Body of pancreas (tissue), 4 donors: ENCODE measurements at regions not wholly inside any gene's neighbourhood (a gene's known extent, or its start where the extent isn't known, plus 50 kb on each side); places are given as distances from the start of the nearest gene placed in this dataset.

ENCODE experiments used
- ATAC-seq: fragments of 150-250 bp; one replicate; pipeline ENCODE4 v1.9.1; 2016
- DNase-seq, 4 donors: peaks; one replicate each; pipeline ENCODE4 v3.0.0-alpha.2; 2019
- H3K27ac ChIP-seq, 4 donors: fragments of 200-600 bp; sonication (generic); 1 replicate in 3 of 4; 2 replicates in 1 of 4; pipeline versions ENCODE4 v1.5.1 to v1.6.1; 2016 to 2019; ENCODE audit warnings: mild to moderate bottlenecking in 1 of 4, mixed read lengths in 1 of 4, moderate library complexity in 1 of 4
- H3K27me3 ChIP-seq, 2 donors: fragments of 200-600 bp; sonication (generic); one replicate each; pipeline ENCODE4 v1.6.0; 2016; ENCODE audit warnings: mild to moderate bottlenecking in 1 of 2
- H3K36me3 ChIP-seq, 2 donors: fragments of 200-600 bp; sonication (generic); replicated peaks in 1 of 2; 2 replicates each; pipeline ENCODE4 v1.5.1; 2016; ENCODE audit warnings: low read depth in 2 of 2; ENCODE audit not compliant: insufficient read depth in 1 of 2
- H3K4me1 ChIP-seq: fragments of 200-600 bp; sonication (generic); one replicate; pipeline ENCODE4 v1.6.0; 2016
- H3K4me3 ChIP-seq, 2 donors: fragments of 200-600 bp; sonication (generic); 1 replicate in 1 of 2; 2 replicates in 1 of 2; pipeline ENCODE4 v1.5.1; 2016 to 2019
- H3K9me3 ChIP-seq, 3 donors: fragments of 200-600 bp; sonication (generic); 1 replicate in 2 of 3; 2 replicates in 1 of 3; pipeline ENCODE4 v1.5.1; 2016
- POLR2A ChIP-seq, 3 donors: fragments of 450-650 bp; IDR thresholded peaks; one replicate each; pipeline ENCODE4 v1.6.1; 2016; ENCODE audit warnings: antibody characterized with exemption in 3 of 3, mild to moderate bottlenecking in 2 of 3
- WGBS, 2 donors: methylation state at CpG; one replicate each; pipeline ENCODE4 v1.1.5; 2017; 5-methylcytosine and 5-hydroxymethylcytosine counted together
- intact Hi-C: fragments of 100-400 bp; cut with DNase I; formaldehyde crosslinking; loops from one replicate; pipeline ENCODE4 v1.15.1; 2023
- TF ChIP-seq, protein P1 (sequence below), 7 experiments: fragments of 450-650 bp in 4 of 7; fragments of 200-600 bp in 3 of 7; sonication (generic) in 3 of 7; IDR thresholded peaks; one replicate each; pipeline ENCODE4 v1.5.1; 2016 to 2019; ENCODE audit warnings: antibody characterized with exemption in 7 of 7

DNA sequence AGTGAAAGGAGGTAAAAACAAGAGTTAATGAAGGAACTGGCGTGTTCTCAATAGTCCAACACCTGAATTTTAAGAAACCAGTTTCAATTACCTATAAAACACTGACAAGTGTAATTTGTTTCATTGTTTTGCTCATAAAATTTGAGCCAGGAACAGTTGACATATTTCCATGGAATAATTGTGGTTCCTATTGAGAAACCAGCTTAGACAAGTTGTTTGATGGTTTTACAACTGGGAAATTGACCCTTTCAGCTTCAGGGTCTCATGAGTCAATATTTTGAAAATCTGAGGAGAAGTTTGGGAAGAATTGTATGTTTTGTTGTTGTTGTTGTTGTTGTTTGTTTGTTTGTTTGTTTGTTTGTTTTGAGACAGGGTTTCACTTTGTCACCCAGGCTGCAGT lies 69.1 kb upstream of the GADD45A start:
- Histone ChIP-seq H3K4me1 (peaks cover 16% of the 10 kb centered on the region), H3K9me3 (no peaks in the 10 kb centered on the region), H3K36me3 (no peaks in the 10 kb centered on the region), H3K27ac (no peak overlapping the region), H3K27me3 (no peaks in the 10 kb centered on the region), H3K4me3 (no peak overlapping the region)
- intact Hi-C loops: no loop called here
- ATAC-seq (no peak), DNase-seq (no peak)
- no peak for TF ChIP-seq POLR2A (IDR thresholded peaks at IDR 0.05)
- TF ChIP-seq, protein P1, sequence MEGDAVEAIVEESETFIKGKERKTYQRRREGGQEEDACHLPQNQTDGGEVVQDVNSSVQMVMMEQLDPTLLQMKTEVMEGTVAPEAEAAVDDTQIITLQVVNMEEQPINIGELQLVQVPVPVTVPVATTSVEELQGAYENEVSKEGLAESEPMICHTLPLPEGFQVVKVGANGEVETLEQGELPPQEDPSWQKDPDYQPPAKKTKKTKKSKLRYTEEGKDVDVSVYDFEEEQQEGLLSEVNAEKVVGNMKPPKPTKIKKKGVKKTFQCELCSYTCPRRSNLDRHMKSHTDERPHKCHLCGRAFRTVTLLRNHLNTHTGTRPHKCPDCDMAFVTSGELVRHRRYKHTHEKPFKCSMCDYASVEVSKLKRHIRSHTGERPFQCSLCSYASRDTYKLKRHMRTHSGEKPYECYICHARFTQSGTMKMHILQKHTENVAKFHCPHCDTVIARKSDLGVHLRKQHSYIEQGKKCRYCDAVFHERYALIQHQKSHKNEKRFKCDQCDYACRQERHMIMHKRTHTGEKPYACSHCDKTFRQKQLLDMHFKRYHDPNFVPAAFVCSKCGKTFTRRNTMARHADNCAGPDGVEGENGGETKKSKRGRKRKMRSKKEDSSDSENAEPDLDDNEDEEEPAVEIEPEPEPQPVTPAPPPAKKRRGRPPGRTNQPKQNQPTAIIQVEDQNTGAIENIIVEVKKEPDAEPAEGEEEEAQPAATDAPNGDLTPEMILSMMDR (IDR thresholded peaks at IDR 0.05): no peak
- 91 to 96% methylated on average over 1 of the region's 1 CpG for WGBS, 2 donors

DNA sequence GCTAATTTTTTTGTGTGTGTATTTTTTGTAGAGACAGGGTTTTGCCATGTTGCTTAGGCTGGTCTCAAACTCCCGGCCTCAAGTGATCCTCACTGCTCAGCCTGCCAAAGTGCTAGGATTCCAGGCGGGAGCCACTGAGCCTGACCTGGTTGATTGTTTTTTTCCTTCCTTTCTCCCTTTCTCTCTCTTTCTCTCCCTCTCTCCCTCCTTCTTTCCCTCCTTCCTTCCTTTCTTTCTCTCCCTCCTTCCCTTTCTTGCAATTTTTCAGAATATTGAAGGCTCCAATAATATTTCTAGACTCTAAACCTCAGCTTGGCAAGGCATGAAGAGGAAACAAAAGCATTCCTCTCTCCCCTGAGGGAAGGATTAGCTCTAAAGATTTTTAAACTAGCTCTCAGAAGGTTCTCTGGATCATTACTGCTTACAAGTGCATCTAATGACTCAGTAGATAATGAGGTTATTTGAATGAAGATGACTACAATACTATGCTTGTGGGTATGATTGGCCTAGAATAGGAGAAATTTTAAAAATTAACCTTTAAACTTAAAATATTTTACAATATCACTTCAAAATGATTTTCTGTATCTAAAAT lies 68.5 kb upstream of the GADD45A start:
- intact Hi-C loops: no loop called here
- no peak for DNase-seq
- Histone ChIP-seq H3K36me3 (no peaks in the 10 kb centered on the region), H3K4me3 (no peak overlapping the region), H3K9me3 (no peaks in the 10 kb centered on the region), H3K27me3 (no peaks in the 10 kb centered on the region), H3K27ac (no peak overlapping the region), H3K4me1 (peaks cover 16% of the 10 kb centered on the region)
- ATAC-seq: no peak
- 96 to 100% methylated on average over 2 of the region's 2 CpGs for WGBS, 2 donors
- TF ChIP-seq, protein P1 (IDR thresholded peaks at IDR 0.05): no peak
- TF ChIP-seq POLR2A (IDR thresholded peaks at IDR 0.05): no peak

DNA sequence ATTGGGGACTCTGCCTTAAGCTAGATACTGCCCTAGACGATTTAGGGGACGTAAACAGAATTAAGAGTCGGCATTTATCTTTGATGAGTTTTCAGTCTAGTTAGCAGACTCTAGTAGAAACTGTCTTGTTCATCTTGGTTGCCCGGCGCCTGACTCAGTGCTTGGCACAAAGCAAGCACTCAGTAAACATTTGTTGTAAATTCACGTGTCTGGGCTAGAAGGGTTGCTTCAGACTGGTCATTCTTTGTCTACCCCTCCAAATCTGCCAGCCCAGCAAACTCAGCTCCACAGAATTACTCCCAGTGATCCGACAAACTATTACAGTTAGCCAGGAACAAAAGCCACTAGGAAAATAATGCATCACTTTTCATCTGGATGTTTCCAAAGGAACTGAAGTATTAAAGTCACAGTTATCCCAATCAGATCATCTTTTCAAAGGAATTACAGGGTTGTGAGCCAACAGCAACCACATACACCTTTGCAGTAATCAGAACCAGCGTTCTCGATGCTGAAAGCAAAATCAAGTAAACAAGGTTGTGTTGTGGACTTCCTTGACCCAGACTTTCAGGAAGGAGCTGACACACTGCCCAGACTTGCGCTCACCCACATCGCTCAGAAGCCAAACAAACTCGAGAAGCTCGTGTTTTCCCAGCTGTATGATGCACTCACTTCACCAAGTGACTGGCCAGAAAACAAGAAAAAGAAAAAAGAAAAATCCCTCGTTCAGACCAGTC lies 66.5 kb upstream of the GADD45A start:
- intact Hi-C loops: no loop called here

DNA sequence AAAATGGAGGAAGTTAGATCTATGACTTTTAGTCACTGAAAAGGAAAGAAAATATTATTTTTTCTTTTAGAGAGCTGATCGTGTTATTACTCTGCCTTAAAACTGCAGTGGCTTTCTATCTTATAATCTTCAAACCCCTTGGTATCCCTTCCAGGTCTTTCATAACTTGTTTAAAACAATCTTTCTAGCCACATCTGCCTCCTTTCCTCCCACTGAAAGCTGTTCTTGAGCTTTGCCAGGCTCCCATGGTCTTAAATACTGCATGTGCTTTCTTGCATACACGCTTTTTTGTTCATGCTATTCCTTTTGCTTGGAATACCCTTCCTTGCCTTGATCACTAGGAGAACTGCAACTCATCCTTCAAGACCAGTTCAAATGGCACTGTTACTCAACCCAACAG lies 65.9 kb upstream of the GADD45A start:
- H3K27ac ChIP-seq: peak overlapping the region in 2 of 4 donors; percentile 25 to 56
- H3K36me3 ChIP-seq: no peaks in the 10 kb centered on the region
- ATAC-seq (no peak), DNase-seq (no peak)
- no peak overlapping the region for H3K4me3 ChIP-seq
- H3K9me3 ChIP-seq: no peaks in the 10 kb centered on the region
- intact Hi-C loops: no loop called here
- peaks cover 16% of the 10 kb centered on the region for H3K4me1 ChIP-seq
- no peaks in the 10 kb centered on the region for H3K27me3 ChIP-seq
- TF ChIP-seq, protein P1 (IDR thresholded peaks at IDR 0.05): no peak
- no peak for TF ChIP-seq POLR2A (IDR thresholded peaks at IDR 0.05)
- 51 to 61% methylated on average over 2 of the region's 2 CpGs for WGBS, 2 donors

More for the DNA sequence above, 66.5 kb upstream of the GADD45A start:
- no peaks in the 10 kb centered on the region for H3K36me3 ChIP-seq
- no peaks in the 10 kb centered on the region for H3K27me3 ChIP-seq
- no peak overlapping the region for H3K4me3 ChIP-seq
- WGBS, 2 donors: 35 to 52% methylated on average over 14 of the region's 14 CpGs
- ATAC-seq (peak; percentile 88), DNase-seq (peak; percentile 55 to 67 (median 60))
- peaks cover 16% of the 10 kb centered on the region for H3K4me1 ChIP-seq
- TF ChIP-seq, protein P1 (IDR thresholded peaks at IDR 0.05): no peak
- no peak for TF ChIP-seq POLR2A (IDR thresholded peaks at IDR 0.05)
- peak overlapping the region in 3 of 4 donors; percentile 25 to 56 (median 28) for H3K27ac ChIP-seq
- H3K9me3 ChIP-seq: no peaks in the 10 kb centered on the region
